Osteocyte (in vitro differentiated cells): ENCODE measurements at regions not wholly inside any gene's neighbourhood (a gene's known extent, or its start where the extent isn't known, plus 50 kb on each side); places are given as distances from the start of the nearest gene placed in this dataset.

Experiments used
- DNase-seq: peaks from one replicate; pipeline ENCODE4 v3.0.0; 2021; ENCODE audit warnings: mixed read lengths; ENCODE audit not compliant: unreplicated experiment; ENCODE audit errors: extremely low spot score
- H3K27ac Mint-ChIP-seq: one replicate; pipeline ENCODE4 v1.8.0; 2021; ENCODE audit warnings: mild to moderate bottlenecking, mixed read lengths; ENCODE audit not compliant: unreplicated experiment
- H3K27me3 Mint-ChIP-seq: one replicate; pipeline ENCODE4 v1.8.0; 2021; ENCODE audit warnings: mixed read lengths; ENCODE audit not compliant: unreplicated experiment
- H3K36me3 Mint-ChIP-seq: one replicate; pipeline ENCODE4 v1.8.0; 2021; ENCODE audit warnings: mixed read lengths; ENCODE audit not compliant: unreplicated experiment
- H3K4me1 Mint-ChIP-seq: one replicate; pipeline ENCODE4 v1.8.0; 2021; ENCODE audit warnings: mixed read lengths; ENCODE audit not compliant: unreplicated experiment
- H3K4me3 Mint-ChIP-seq: one replicate; pipeline ENCODE4 v1.8.0; 2021; ENCODE audit warnings: mild to moderate bottlenecking, moderate library complexity, mixed read lengths; ENCODE audit not compliant: unreplicated experiment
- H3K9me3 Mint-ChIP-seq: one replicate; pipeline ENCODE4 v1.8.0; 2021; ENCODE audit warnings: mixed read lengths; ENCODE audit not compliant: unreplicated experiment
- TF ChIP-seq, protein P1 (sequence below): fragments of 200-600 bp; sonication (generic); IDR thresholded peaks from 2 replicates; pipeline ENCODE4 v1.5.0; 2021; ENCODE audit warnings: antibody characterized with exemption, mild to moderate bottlenecking, moderate library complexity

DNA sequence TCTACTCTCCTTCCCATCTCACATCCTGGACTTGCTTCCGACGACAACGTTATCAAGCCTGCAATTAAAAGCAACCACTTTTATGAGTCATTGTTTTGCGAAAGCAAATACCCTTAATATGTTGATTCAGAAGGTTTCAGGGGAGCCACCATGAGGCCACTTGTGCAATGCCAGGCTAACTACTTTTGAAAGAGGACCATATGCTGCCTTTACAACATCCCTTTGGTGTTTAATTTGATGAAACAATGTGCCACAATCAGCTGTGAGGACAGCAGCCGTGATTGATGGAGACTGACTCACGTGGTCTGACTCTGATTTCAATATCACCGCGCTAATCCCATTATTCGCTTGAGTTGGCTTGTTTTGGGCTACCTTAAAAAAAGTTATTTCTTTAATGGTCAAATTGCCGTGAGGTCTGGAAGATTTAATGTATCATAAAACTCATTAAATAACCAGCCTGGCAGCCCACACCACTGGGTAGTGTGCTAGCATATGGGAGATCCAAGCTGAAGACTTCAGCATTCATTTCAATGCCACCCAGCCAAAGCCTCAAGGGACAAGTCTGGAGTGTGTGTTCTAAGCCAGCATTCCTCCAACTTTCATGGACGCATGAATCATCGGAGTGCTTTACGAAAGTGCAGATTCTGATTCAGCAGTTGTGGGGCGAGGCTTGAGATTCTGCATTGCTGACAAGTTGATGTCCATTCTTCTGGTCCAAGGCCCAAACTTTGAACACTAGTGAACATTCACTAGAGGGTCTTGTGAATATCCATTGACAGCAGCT is 73.3 kb upstream of the PAXBP1 start:
- H3K4me1 Mint-ChIP-seq: no peaks in the 10 kb centered on the region
- TF ChIP-seq, protein P1, sequence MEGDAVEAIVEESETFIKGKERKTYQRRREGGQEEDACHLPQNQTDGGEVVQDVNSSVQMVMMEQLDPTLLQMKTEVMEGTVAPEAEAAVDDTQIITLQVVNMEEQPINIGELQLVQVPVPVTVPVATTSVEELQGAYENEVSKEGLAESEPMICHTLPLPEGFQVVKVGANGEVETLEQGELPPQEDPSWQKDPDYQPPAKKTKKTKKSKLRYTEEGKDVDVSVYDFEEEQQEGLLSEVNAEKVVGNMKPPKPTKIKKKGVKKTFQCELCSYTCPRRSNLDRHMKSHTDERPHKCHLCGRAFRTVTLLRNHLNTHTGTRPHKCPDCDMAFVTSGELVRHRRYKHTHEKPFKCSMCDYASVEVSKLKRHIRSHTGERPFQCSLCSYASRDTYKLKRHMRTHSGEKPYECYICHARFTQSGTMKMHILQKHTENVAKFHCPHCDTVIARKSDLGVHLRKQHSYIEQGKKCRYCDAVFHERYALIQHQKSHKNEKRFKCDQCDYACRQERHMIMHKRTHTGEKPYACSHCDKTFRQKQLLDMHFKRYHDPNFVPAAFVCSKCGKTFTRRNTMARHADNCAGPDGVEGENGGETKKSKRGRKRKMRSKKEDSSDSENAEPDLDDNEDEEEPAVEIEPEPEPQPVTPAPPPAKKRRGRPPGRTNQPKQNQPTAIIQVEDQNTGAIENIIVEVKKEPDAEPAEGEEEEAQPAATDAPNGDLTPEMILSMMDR: no peak
- H3K27ac Mint-ChIP-seq: no peak overlapping the region
- no peaks in the 10 kb centered on the region for H3K9me3 Mint-ChIP-seq
- peaks cover 19% of the 10 kb centered on the region for H3K27me3 Mint-ChIP-seq
- no peak for DNase-seq
- no peak overlapping the region for H3K4me3 Mint-ChIP-seq
- no peaks in the 10 kb centered on the region for H3K36me3 Mint-ChIP-seq

GRCh38 chr21:32858628-32859027 is 87.1 kb upstream of the PAXBP1 start:
- Mint-ChIP-seq H3K9me3 (no peaks in the 10 kb centered on the region), H3K4me1 (peaks cover 3% of the 10 kb centered on the region), H3K4me3 (no peak overlapping the region), H3K27me3 (peaks cover 26% of the 10 kb centered on the region), H3K27ac (no peak overlapping the region), H3K36me3 (no peaks in the 10 kb centered on the region)
- TF ChIP-seq, protein P1: no peak
- no peak for DNase-seq

- H3K27me3 Mint-ChIP-seq: peaks cover 24% of the 10 kb centered on the region
- TF ChIP-seq, protein P1: no peak
Observed at GRCh38 chr21:32860399-32860798, 88.8 kb upstream of the PAXBP1 start.

GRCh38 chr21:32861866-32862265 is 90.3 kb upstream of the PAXBP1 start:
- peaks cover 29% of the 10 kb centered on the region for H3K27me3 Mint-ChIP-seq
- no peak overlapping the region for H3K4me3 Mint-ChIP-seq
- H3K9me3 Mint-ChIP-seq: no peaks in the 10 kb centered on the region
- H3K36me3 Mint-ChIP-seq: no peaks in the 10 kb centered on the region
- DNase-seq: no peak
- H3K27ac Mint-ChIP-seq: no peak overlapping the region
- peaks cover 3% of the 10 kb centered on the region for H3K4me1 Mint-ChIP-seq
- TF ChIP-seq, protein P1: no peak

More at GRCh38 chr21:32860399-32860798, 88.8 kb upstream of the PAXBP1 start:
- Mint-ChIP-seq H3K4me3 (no peak overlapping the region), H3K9me3 (no peaks in the 10 kb centered on the region), H3K4me1 (peaks cover 3% of the 10 kb centered on the region), H3K36me3 (no peaks in the 10 kb centered on the region), H3K27ac (no peak overlapping the region)
- DNase-seq: no peak

GRCh38 chr21:32867597-32867996 is 96.0 kb upstream of the PAXBP1 start:
- no peaks in the 10 kb centered on the region for H3K36me3 Mint-ChIP-seq
- DNase-seq: no peak
- H3K27me3 Mint-ChIP-seq: peaks cover 29% of the 10 kb centered on the region
- H3K4me1 Mint-ChIP-seq: no peaks in the 10 kb centered on the region
- H3K4me3 Mint-ChIP-seq: no peak overlapping the region
- H3K9me3 Mint-ChIP-seq: no peaks in the 10 kb centered on the region
- TF ChIP-seq, protein P1: no peak
- no peak overlapping the region for H3K27ac Mint-ChIP-seq
